ENCODE measurements at regions not wholly inside any gene's neighbourhood (a gene's known extent, or its start where the extent isn't known, plus 50 kb on each side); places are given as distances from the start of the nearest gene placed in this dataset.

DNA sequence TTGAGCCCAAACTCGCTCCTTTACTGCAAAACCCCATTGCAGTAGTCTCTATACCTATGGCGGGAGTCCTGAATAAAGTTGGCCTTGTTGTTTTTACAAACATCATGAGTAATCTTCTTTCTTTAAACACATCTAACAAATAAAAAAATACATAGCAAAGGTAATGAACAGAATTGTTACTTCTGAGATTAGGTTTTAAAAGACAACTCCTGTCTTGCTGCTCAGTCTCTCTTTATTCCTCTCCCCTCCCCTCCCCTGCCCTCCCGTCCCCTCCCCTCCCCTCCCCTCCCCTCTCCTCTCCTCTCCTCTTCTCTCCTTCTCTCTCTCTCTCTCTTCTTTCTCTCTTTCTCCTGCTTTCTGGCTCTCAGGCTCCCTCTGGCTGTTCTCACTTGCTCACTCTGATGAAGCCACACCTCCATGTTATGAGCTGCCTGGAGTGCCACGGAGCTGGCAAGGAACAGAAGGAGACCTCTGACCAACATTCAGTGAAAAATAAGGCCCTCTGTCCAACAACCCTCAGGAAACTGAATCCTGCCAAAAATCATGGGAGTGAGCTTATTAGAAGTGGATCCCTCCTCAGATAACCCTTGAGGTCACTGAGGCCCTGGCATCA, 300.7 kb upstream of the MIR17HG start:
- Histone ChIP-seq H3K36me3 (ENCODE audit: insufficient read depth, low read length, poor library complexity, severe bottlenecking) (no peaks in the 10 kb centered on the region), H3K27me3 (replicated peaks; ENCODE audit: insufficient read depth, low read depth, low read length, poor library complexity) (no peaks in the 10 kb centered on the region), H3K4me3 (ENCODE audit: low read depth, low read length, poor library complexity, severe bottlenecking) (no peak overlapping the region), H3K9me3 (ENCODE audit: low read depth, low read length, poor library complexity, severe bottlenecking) (no peaks in the 10 kb centered on the region), H3K27ac (ENCODE audit: low read depth, low read length, poor library complexity, severe bottlenecking) (no peak overlapping the region), H3K4me1 (ENCODE audit: insufficient read depth, low read length, poor library complexity, severe bottlenecking) (no peaks in the 10 kb centered on the region)
- DNase-seq (ENCODE audit: low spot score), result no peak
- BruUV-seq (replicated peaks), result no TSS peak
- POLR2A ChIA-PET (ENCODE audit: low non-redundant PET), result no interaction called here
- intact Hi-C loops (cut with micrococcal nuclease; ENCODE audit: unreplicated experiment), result no loop called here
- TF ChIP-seq EZH2 (IDR thresholded peaks at IDR 0.05; ENCODE audit: borderline replicate concordance, low read depth, low read length, poor library complexity, severe bottlenecking), result no peak
- TF ChIP-seq, protein P1, sequence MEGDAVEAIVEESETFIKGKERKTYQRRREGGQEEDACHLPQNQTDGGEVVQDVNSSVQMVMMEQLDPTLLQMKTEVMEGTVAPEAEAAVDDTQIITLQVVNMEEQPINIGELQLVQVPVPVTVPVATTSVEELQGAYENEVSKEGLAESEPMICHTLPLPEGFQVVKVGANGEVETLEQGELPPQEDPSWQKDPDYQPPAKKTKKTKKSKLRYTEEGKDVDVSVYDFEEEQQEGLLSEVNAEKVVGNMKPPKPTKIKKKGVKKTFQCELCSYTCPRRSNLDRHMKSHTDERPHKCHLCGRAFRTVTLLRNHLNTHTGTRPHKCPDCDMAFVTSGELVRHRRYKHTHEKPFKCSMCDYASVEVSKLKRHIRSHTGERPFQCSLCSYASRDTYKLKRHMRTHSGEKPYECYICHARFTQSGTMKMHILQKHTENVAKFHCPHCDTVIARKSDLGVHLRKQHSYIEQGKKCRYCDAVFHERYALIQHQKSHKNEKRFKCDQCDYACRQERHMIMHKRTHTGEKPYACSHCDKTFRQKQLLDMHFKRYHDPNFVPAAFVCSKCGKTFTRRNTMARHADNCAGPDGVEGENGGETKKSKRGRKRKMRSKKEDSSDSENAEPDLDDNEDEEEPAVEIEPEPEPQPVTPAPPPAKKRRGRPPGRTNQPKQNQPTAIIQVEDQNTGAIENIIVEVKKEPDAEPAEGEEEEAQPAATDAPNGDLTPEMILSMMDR (conservative IDR thresholded peaks at IDR 0.05; ENCODE audit: low read depth, low read length), result no peak
- CTCF ChIA-PET, result no interaction called here

DNA sequence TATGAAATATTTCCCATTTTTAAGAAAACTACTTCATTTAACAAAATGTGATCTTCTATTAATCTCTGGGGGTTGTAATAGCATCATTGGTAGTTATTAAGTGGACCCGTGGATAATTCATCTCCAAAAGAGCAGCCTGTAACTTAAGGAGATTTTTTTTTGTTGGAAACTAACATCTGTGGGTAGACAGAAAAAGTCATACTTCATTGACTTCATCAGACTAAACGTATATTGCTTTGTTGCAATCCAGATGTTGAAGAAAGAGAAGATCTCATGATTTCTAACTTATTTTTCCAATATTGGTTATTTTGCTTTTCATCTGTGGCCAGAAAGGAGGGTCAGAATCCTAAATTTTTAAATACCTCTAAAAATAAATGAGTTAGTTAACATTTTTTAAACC, 296.5 kb upstream of the MIR17HG start:
- no peak overlapping the region for H3K27ac ChIP-seq (ENCODE audit: low read depth, low read length, poor library complexity, severe bottlenecking)
- H3K4me1 ChIP-seq (ENCODE audit: insufficient read depth, low read length, poor library complexity, severe bottlenecking), result no peaks in the 10 kb centered on the region
- no peaks in the 10 kb centered on the region for H3K36me3 ChIP-seq (ENCODE audit: insufficient read depth, low read length, poor library complexity, severe bottlenecking)
- no peaks in the 10 kb centered on the region for H3K9me3 ChIP-seq (ENCODE audit: low read depth, low read length, poor library complexity, severe bottlenecking)
- no peak for TF ChIP-seq EZH2 (IDR thresholded peaks at IDR 0.05; ENCODE audit: borderline replicate concordance, low read depth, low read length, poor library complexity, severe bottlenecking)
- TF ChIP-seq, protein P1 (conservative IDR thresholded peaks at IDR 0.05; ENCODE audit: low read depth, low read length), result no peak
- intact Hi-C loops (cut with micrococcal nuclease; ENCODE audit: unreplicated experiment), result no loop called here
- no peak overlapping the region for H3K4me3 ChIP-seq (ENCODE audit: low read depth, low read length, poor library complexity, severe bottlenecking)
- no peaks in the 10 kb centered on the region for H3K27me3 ChIP-seq (replicated peaks; ENCODE audit: insufficient read depth, low read depth, low read length, poor library complexity)
- no peak for DNase-seq (ENCODE audit: low spot score)
- CTCF ChIA-PET, result no interaction called here
- BruUV-seq (replicated peaks), result no TSS peak
- POLR2A ChIA-PET (ENCODE audit: low non-redundant PET), result no interaction called here

DNA sequence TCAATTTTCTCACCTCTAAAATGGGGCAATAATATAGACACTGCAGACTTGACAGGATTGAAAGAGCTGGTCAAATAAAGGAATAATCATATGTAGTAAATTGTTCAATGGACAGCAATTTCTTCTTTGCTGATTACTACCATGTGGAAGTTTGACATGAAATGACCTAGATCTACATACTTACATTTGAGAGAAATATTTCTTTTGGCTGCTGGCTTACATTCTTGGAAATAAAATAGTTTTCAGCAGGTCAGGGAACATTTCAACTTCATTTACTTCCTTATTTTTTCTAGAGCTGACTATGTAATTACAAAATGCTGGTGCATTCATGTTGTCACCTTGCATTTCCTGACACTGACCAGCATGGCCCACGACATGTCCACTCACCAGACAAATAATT, 294.6 kb upstream of the MIR17HG start:
- DNase-seq (ENCODE audit: low spot score), result no peak
- Histone ChIP-seq H3K4me1 (ENCODE audit: insufficient read depth, low read length, poor library complexity, severe bottlenecking) (no peaks in the 10 kb centered on the region), H3K4me3 (ENCODE audit: low read depth, low read length, poor library complexity, severe bottlenecking) (no peak overlapping the region), H3K9me3 (ENCODE audit: low read depth, low read length, poor library complexity, severe bottlenecking) (no peaks in the 10 kb centered on the region), H3K36me3 (ENCODE audit: insufficient read depth, low read length, poor library complexity, severe bottlenecking) (no peaks in the 10 kb centered on the region), H3K27me3 (replicated peaks; ENCODE audit: insufficient read depth, low read depth, low read length, poor library complexity) (no peaks in the 10 kb centered on the region), H3K27ac (ENCODE audit: low read depth, low read length, poor library complexity, severe bottlenecking) (no peak overlapping the region)
- no TSS peak for BruUV-seq (replicated peaks)
- intact Hi-C loops (cut with micrococcal nuclease; ENCODE audit: unreplicated experiment), result no loop called here
- ChIA-PET POLR2A (ENCODE audit: low non-redundant PET) (no interaction called here), CTCF (no interaction called here)
- TF ChIP-seq EZH2 (IDR thresholded peaks at IDR 0.05; ENCODE audit: borderline replicate concordance, low read depth, low read length, poor library complexity, severe bottlenecking), result no peak
- TF ChIP-seq, protein P1 (conservative IDR thresholded peaks at IDR 0.05; ENCODE audit: low read depth, low read length), result no peak

Measured in A673 (cell line).